ENCODE measurements at regions not wholly inside any gene's neighbourhood (a gene's known extent, or its start where the extent isn't known, plus 50 kb on each side); places are given as distances from the start of the nearest gene placed in this dataset.

GRCh38 chr14:100673085-100673806 lies 53.4 kb upstream of the DLK1 start:
- no peak for TF ChIP-seq BCLAF1 (IDR thresholded peaks at IDR 0.05)
- TF ChIP-seq IKZF2 (IDR thresholded peaks at IDR 0.05): no peak
